DND-41 (cell line): ENCODE measurements at regions not wholly inside any gene's neighbourhood (a gene's known extent, or its start where the extent isn't known, plus 50 kb on each side); places are given as distances from the start of the nearest gene placed in this dataset.

Experiments
- EZH2 ChIP-seq: IDR thresholded peaks from 3 replicates; pipeline ENCODE4 v1.6.1; 2012; ENCODE audit warnings: borderline replicate concordance, low read depth, mild to moderate bottlenecking, moderate library complexity, low read length, inconsistent platforms; ENCODE audit not compliant: severe bottlenecking
- TF ChIP-seq, protein P1 (sequence below): IDR thresholded peaks from 2 replicates; pipeline ENCODE4 v1.5.1; 2012; ENCODE audit warnings: borderline replicate concordance, low read length, moderate library complexity, mild to moderate bottlenecking; ENCODE audit not compliant: poor library complexity, severe bottlenecking; ENCODE audit errors: extremely low read depth

DNA sequence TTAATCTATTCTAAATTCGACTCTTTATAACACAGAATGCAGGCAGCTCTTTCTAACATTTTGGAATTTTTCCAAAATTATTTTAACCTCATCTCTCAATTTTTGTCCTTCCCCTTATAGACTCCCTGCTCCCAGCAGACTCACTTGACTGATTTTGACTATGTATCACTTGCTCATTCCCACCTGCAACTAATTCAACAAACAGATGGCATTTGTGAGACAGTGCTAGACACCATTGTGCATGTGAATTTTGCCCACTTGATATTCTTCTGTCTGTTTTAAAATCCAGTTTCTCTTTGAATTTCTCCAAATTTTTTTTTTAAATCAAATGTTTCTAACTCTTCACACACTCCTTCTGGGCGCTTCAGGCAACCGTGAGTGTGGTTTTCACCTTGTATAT, 1534.0 kb downstream of the PCDH7 start:
- TF ChIP-seq, protein P1, sequence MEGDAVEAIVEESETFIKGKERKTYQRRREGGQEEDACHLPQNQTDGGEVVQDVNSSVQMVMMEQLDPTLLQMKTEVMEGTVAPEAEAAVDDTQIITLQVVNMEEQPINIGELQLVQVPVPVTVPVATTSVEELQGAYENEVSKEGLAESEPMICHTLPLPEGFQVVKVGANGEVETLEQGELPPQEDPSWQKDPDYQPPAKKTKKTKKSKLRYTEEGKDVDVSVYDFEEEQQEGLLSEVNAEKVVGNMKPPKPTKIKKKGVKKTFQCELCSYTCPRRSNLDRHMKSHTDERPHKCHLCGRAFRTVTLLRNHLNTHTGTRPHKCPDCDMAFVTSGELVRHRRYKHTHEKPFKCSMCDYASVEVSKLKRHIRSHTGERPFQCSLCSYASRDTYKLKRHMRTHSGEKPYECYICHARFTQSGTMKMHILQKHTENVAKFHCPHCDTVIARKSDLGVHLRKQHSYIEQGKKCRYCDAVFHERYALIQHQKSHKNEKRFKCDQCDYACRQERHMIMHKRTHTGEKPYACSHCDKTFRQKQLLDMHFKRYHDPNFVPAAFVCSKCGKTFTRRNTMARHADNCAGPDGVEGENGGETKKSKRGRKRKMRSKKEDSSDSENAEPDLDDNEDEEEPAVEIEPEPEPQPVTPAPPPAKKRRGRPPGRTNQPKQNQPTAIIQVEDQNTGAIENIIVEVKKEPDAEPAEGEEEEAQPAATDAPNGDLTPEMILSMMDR = no peak
- TF ChIP-seq EZH2 = no peak
